Activated naive CD4-positive, alpha-beta T cell treated with anti-CD3 and anti-CD28 coated beads, Interleukin-2, amount 10 ng/mL, durations not matched to agents 7 days and 5 days (primary cell): ENCODE measurements at regions not wholly inside any gene's neighbourhood (a gene's known extent, or its start where the extent isn't known, plus 50 kb on each side); places are given as distances from the start of the nearest gene placed in this dataset.

Experiments
- CTCF ChIA-PET: fragments of 350-600 bp; sonication (Branson Sonifier 250); formaldehyde crosslinking; loops from one replicate; lab custom pipeline; 2021; ENCODE audit warnings: antibody characterized with exemption; lab: Charles Lee
- DNase-seq: peaks from one replicate; pipeline ENCODE4 v3.0.0-alpha.2; 2020
- H3K27ac Mint-ChIP-seq: one replicate; pipeline ENCODE4 v1.8.0; 2021; ENCODE audit warnings: mild to moderate bottlenecking, moderate library complexity, mixed read lengths
- H3K27me3 Mint-ChIP-seq: one replicate; pipeline ENCODE4 v1.8.0; 2021; ENCODE audit warnings: mild to moderate bottlenecking, mixed read lengths
- H3K36me3 Mint-ChIP-seq: one replicate; pipeline ENCODE4 v1.8.0; 2021; ENCODE audit warnings: mixed read lengths
- H3K4me1 Mint-ChIP-seq: one replicate; pipeline ENCODE4 v1.8.0; 2021; ENCODE audit warnings: mixed read lengths
- H3K4me3 Mint-ChIP-seq: one replicate; pipeline ENCODE4 v1.8.0; 2021; ENCODE audit warnings: mild to moderate bottlenecking, moderate library complexity, mixed read lengths
- H3K9me3 Mint-ChIP-seq: one replicate; pipeline ENCODE4 v1.8.0; 2021; ENCODE audit warnings: mixed read lengths

GRCh38 chr3:178900029-178900646 is 171.5 kb downstream of the ZMAT3 start:
- Mint-ChIP-seq H3K4me1 (no peaks in the 10 kb centered on the region), H3K4me3 (no peak overlapping the region), H3K9me3 (no peaks in the 10 kb centered on the region), H3K36me3 (no peaks in the 10 kb centered on the region), H3K27me3 (no peaks in the 10 kb centered on the region), H3K27ac (no peak overlapping the region)
- CTCF ChIA-PET: no interaction called here
- DNase-seq: no peak

GRCh38 chr3:178895178-178895789 is 176.3 kb downstream of the ZMAT3 start:
- Mint-ChIP-seq H3K27me3 (no peaks in the 10 kb centered on the region), H3K27ac (no peak overlapping the region), H3K4me1 (no peaks in the 10 kb centered on the region), H3K9me3 (no peaks in the 10 kb centered on the region), H3K4me3 (no peak overlapping the region), H3K36me3 (no peaks in the 10 kb centered on the region)
- CTCF ChIA-PET: interaction anchor here (0.7 kb wide), 1 partner anchor 190 kb away, joined by 3 read pairs; no protein-coding TSS in a partner anchor
- no peak for DNase-seq
